HG03039 (cell line): ENCODE measurements at regions not wholly inside any gene's neighbourhood (a gene's known extent, or its start where the extent isn't known, plus 50 kb on each side); places are given as distances from the start of the nearest gene placed in this dataset.
"Not testable (repeated sequence)": the region's sequence is repeated elsewhere in the genome, so short reads cannot be mapped to it uniquely, and the experiment has no call there.

Source experiments
- ATAC-seq: cut with Tn5 transposase; IDR thresholded peaks from one replicate; pipeline ENCODE4 v1.9.1; 2021; ENCODE audit warnings: mild to moderate bottlenecking, moderate library complexity; ENCODE audit not compliant: unreplicated experiment

DNA sequence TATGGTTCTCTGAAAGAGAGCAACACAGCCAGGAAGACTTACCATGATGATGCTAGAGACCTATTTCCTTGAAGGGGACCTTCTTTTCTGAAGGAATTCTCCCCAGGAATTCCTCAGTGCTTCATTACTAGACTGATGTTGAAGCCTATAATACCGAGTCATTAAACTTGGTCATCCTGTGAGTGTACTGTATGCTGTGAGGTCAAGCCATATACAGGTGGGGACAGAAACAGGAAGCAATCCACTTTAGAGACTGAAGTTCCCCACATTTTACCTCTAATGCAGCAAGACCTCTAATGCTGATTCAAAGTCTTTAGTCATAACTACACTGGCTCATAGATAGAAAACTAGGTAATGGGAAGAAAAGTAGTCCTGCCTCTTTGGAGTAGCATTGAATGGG lies 77.1 kb upstream of the RASEF start:
- no peak for ATAC-seq

DNA sequence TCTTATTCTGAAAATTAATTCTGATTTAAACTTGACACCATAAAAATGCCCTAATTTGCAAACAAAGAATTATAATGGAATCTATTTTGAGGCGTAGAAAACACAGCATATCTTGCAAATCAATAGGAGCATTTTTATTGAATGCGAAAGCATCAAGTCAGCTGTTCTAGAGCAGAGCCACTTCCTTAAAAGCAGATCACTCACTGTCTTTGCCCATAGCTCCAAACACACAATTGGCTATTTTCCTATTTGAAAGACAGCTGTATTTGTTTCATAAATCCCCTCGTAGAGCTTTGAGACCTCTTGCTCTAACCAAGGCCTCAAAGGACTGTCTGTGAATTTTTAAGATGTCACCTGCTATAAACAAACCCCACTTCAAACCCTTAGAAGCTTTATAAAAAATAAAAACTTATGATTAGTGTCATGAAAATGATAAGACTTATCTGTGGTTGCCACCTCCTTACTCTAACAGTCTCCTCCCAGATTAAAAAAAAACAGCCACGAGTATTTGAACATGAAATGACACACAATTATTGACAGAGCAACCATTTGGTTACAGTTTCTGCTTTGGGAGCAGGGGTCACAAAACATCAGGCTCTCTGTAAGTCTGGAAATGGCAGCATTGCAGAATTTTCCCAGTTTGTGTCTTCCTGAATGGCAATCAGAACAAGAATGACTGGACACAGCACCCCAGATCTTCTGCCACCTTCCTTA lies 75.6 kb upstream of the RASEF start:
- ATAC-seq, result no peak

DNA sequence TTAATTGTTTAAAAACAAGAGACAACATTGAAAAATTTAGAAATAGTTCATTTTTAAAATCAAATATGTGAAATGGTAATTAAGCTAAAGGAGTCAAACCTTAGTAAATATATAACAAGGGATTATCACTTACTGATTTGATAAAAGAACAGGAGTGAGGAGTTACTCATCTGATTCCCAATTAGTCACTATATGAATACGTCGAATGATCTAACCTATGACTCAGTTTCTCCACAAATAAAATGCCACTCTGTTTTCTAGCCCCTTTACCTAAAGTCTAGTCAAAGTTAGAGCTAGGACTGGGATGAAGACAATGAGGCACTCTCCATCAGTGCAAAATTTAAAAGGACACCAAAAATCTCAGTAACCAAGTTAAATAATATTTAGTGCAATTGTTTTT lies 70.4 kb upstream of the RASEF start:
- ATAC-seq, result no peak

DNA sequence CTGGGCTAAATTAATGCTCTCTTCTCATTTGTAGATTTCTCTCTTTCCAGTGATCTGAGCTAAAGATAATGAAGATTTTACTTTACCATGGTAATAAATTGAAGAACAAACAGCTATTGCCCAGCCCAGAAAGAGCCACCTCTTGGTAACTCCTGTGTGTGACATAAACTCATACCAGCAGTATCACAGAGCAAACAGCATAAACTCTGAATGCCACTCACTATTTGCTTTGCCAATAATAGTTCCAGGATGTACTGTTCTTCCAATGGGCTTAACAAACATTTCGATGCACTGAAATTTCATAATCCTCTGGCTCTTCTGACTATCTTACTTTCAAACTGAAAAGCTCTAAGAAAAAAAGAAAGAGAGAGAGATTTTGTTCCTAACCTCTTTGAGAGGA lies 69.8 kb upstream of the RASEF start:
- no peak for ATAC-seq

DNA sequence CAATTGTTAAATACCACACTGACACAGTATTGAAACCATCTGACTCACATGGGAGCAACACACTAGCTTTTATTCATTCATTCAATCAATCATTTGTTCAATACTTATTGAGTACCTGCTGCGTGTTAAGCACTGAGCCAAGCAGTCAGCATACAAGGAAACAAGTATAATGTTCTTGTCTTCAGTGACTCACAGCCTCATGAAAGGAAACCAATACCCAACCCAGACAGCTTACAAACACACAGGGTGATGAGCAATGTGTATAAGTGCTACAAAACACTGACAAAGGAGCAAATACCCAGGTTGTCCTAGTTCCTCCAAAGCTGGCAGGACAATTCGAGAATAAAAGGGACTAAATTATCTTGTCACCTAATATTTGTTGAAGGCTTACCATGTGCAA lies 67.6 kb upstream of the RASEF start:
- no peak for ATAC-seq

DNA sequence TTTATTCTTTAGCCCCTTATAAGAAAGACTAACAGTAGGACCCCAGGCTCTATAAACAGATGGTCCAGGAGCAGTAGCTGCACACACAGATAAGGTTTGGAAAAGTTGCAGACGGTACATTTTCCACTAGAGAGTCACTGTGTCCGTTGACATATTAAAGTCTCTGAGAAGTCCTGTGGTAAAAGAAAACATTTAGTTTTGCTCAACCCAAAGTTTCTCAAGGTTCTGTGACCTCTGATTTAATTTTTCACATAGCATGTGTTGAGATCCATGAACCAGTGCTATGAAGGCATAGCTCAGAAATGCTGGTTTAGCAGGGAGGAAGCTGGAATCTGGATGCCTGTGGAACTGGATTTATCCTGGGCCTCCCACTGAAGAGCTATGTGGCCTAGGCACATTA lies 62.7 kb upstream of the RASEF start:
- no peak for ATAC-seq

DNA sequence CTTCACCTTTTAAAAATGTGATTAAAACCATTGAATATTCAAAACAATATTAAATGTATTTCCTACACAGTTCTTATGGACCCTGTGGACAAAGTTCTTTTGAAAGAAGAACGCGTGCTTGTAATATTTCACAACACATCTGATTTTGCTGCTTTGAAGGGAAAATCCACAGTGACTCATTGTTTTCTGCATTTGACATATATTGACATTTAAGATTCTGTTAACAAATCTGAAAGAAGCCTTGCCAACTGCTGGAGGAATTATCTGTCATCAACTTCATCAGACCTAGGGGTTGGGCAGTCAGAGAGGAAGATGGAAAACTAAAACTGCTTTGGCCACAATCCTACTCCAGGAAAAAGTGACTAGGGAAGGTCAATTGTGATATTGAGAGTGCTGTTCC lies 56.9 kb upstream of the RASEF start:
- ATAC-seq, result no peak

DNA sequence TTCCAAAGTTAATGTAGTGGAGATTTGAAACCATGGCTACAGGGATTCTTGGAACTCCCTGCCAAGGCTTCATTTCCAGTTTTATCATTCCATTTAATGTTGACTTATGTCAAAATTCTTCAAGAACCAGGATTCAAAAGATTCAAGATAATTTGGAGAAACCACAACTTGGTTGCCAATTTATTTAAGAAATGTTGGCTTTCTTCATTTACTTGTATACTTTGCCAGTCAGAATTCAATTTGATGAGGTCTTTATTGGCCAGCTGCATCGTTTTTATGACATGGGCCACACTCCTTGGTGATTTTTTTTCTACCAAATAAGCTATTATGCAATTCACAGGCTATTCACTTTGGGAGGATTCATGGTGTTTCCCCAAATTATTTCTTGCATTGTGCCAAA lies 53.1 kb upstream of the RASEF start:
- ATAC-seq, result no peak

DNA sequence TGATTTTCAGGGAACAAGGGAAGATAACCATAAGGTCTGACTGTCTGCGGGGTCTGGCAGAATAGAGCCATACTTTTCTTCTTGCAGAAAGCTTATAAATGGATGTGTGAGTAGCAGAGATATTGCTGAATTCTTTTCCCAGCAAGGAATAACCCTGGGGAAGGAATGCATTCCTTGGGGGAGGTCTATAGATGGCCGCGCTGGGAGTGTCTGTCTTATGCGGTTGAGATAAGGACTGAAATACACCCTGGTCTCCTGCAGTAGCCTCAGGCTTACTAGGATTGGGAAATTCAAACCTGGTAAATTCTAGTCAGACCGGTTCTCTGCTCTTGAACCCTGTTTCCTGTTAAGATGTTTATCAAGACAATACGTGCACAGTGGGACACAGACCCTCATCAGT lies 50.5 kb upstream of the RASEF start:
- not testable (repeated sequence) for ATAC-seq
